Kidney (tissue), 13 donors: ENCODE measurements at regions not wholly inside any gene's neighbourhood (a gene's known extent, or its start where the extent isn't known, plus 50 kb on each side); places are given as distances from the start of the nearest gene placed in this dataset.

Source experiments
- DNase-seq, 5 donors: peaks; one replicate each; pipeline ENCODE4 v3.0.0-alpha.2; 2013 to 2020
- FAIRE-seq: peaks from 2 replicates; lab custom pipeline; 2012; peaks lifted over from hg19 to GRCh38; lab: Jason Lieb, UNC
- H3K27ac ChIP-seq, 2 donors: one replicate each; pipeline ENCODE4 v1.7.0; 2013; ENCODE audit warnings: low read depth in 2 of 2, low read length in 2 of 2, inconsistent platforms in 1 of 2
- H3K27me3 ChIP-seq: one replicate; pipeline ENCODE4 v1.7.1; 2013; ENCODE audit warnings: low read length, inconsistent platforms; ENCODE audit not compliant: control insufficient read depth, insufficient read depth
- H3K36me3 ChIP-seq, 3 donors: one replicate each; pipeline versions ENCODE4 v1.7.0 to v1.7.1; 2013; ENCODE audit warnings: low read length in 3 of 3, control low read depth in 1 of 3, inconsistent platforms in 1 of 3; ENCODE audit not compliant: insufficient read depth in 3 of 3, control insufficient read depth in 2 of 3
- H3K4me1 ChIP-seq, 3 donors: one replicate each; pipeline versions ENCODE4 v1.7.0 to v1.7.1; 2013; ENCODE audit warnings: low read length in 3 of 3, inconsistent platforms in 1 of 3, low read depth in 1 of 3; ENCODE audit not compliant: control insufficient read depth in 2 of 3, insufficient read depth in 2 of 3
- H3K4me3 ChIP-seq, 3 donors: one replicate each; pipeline versions ENCODE4 v1.7.0 to v1.8.1; 2013; ENCODE audit warnings: low read length in 3 of 3, control low read depth in 1 of 3, inconsistent platforms in 1 of 3
- H3K9ac ChIP-seq, 3 donors: one replicate each; pipeline versions ENCODE4 v1.7.0 to v1.7.1; 2013; ENCODE audit warnings: low read length in 3 of 3, control low read depth in 1 of 3, inconsistent platforms in 1 of 3
- H3K9me3 ChIP-seq, 3 donors: one replicate each; pipeline versions ENCODE4 v1.7.0 to v1.7.1; 2013; ENCODE audit warnings: low read length in 3 of 3, control low read depth in 1 of 3, inconsistent platforms in 1 of 3; ENCODE audit not compliant: control insufficient read depth in 2 of 3, insufficient read depth in 1 of 3
- intact Hi-C: fragments of 100-400 bp; cut with DNase I; formaldehyde crosslinking; loops from one replicate; pipeline ENCODE4 v1.11.1; 2022
- TF ChIP-seq, protein P1 (sequence below): IDR thresholded peaks from 3 replicates; pipeline ENCODE4 v1.5.1; 2012; ENCODE audit warnings: mild to moderate bottlenecking, moderate library complexity, borderline replicate concordance; ENCODE audit not compliant: insufficient read depth; ENCODE audit errors: extremely low read depth
- donor health status: control.
- donor health status: control.
- donor health status: control.
- donor health status: control.
- donor health status: control.
- donor health status: DM: yes; HTN: yes; CAD: no.
- donor health status: Normal renal cell carcinoma (clear cell type).

DNA sequence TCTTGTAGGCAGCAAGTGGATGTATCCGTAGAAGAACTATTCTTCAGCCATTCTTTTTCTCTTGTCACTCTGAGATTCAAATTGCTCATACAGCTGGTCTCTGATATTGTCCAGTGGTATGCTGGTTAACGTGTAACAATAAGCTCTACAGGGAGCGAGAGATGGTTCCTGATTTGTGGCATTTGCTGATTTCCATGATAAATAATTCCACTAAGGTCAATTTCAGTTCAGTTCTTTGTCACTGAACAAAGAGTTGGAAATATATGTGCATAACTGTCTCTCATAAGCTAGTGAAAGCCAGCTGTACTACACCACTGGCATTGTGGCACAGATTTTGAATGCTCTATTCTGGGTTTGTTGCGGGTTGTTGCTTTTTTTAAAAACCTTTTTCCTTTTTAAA lies 131.7 kb downstream of the MTHFS start:
- H3K36me3 ChIP-seq, result no peaks in the 10 kb centered on the region
- no peaks in the 10 kb centered on the region for H3K9me3 ChIP-seq
- H3K27me3 ChIP-seq, result no peaks in the 10 kb centered on the region
- H3K4me1 ChIP-seq, result no peaks in the 10 kb centered on the region
- no peak overlapping the region for H3K4me3 ChIP-seq
- no peak overlapping the region for H3K27ac ChIP-seq
- no peak overlapping the region for H3K9ac ChIP-seq
- DNase-seq (no peak), FAIRE-seq (no peak)
- intact Hi-C loops, result no loop called here
- TF ChIP-seq, protein P1, sequence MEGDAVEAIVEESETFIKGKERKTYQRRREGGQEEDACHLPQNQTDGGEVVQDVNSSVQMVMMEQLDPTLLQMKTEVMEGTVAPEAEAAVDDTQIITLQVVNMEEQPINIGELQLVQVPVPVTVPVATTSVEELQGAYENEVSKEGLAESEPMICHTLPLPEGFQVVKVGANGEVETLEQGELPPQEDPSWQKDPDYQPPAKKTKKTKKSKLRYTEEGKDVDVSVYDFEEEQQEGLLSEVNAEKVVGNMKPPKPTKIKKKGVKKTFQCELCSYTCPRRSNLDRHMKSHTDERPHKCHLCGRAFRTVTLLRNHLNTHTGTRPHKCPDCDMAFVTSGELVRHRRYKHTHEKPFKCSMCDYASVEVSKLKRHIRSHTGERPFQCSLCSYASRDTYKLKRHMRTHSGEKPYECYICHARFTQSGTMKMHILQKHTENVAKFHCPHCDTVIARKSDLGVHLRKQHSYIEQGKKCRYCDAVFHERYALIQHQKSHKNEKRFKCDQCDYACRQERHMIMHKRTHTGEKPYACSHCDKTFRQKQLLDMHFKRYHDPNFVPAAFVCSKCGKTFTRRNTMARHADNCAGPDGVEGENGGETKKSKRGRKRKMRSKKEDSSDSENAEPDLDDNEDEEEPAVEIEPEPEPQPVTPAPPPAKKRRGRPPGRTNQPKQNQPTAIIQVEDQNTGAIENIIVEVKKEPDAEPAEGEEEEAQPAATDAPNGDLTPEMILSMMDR, result no peak

GRCh38 chr15:79769069-79769481 lies 127.7 kb downstream of the MTHFS start:
- no peaks in the 10 kb centered on the region for H3K27me3 ChIP-seq
- DNase-seq (no peak), FAIRE-seq (no peak)
- no peak overlapping the region for H3K4me3 ChIP-seq
- no peak overlapping the region for H3K9ac ChIP-seq
- H3K36me3 ChIP-seq, result no peaks in the 10 kb centered on the region
- intact Hi-C loops, result no loop called here
- no peaks in the 10 kb centered on the region for H3K9me3 ChIP-seq
- no peaks in the 10 kb centered on the region for H3K4me1 ChIP-seq
- H3K27ac ChIP-seq, result no peak overlapping the region
- TF ChIP-seq, protein P1, result no peak

- DNase-seq, result no peak
- Histone ChIP-seq H3K4me3 (no peak overlapping the region), H3K36me3 (no peaks in the 10 kb centered on the region), H3K27ac (no peak overlapping the region), H3K9ac (no peak overlapping the region), H3K9me3 (no peaks in the 10 kb centered on the region), H3K4me1 (no peaks in the 10 kb centered on the region), H3K27me3 (no peaks in the 10 kb centered on the region)
- intact Hi-C loops, result no loop called here
- FAIRE-seq, result no peak
- TF ChIP-seq, protein P1, result no peak
Observed at GRCh38 chr15:79769933-79770759, 126.7 kb downstream of the MTHFS start.
